ENCODE measurements at regions not wholly inside any gene's neighbourhood (a gene's known extent, or its start where the extent isn't known, plus 50 kb on each side); places are given as distances from the start of the nearest gene placed in this dataset.

- H3K27ac ChIP-seq (ENCODE audit: poor library complexity, severe bottlenecking) = no peak overlapping the region
- H3K4me3 ChIP-seq (ENCODE audit: severe bottlenecking) = no peak overlapping the region
- peaks cover 4% of the 10 kb centered on the region for H3K27me3 ChIP-seq (ENCODE audit: insufficient read depth, poor library complexity, severe bottlenecking)
- TF ChIP-seq CTCF (IDR thresholded peaks at IDR 0.05; ENCODE audit: poor library complexity, severe bottlenecking) = no peak
- H3K4me1 ChIP-seq (ENCODE audit: insufficient read depth, poor library complexity, severe bottlenecking) = no peaks in the 10 kb centered on the region
- no peaks in the 10 kb centered on the region for H3K9me3 ChIP-seq (ENCODE audit: severe bottlenecking)
- DNase-seq (ENCODE audit: low spot score) = no peak
- ATAC-seq (ENCODE audit: low read depth) = no peak
- no peaks in the 10 kb centered on the region for H3K36me3 ChIP-seq (ENCODE audit: low read depth)
These were observed 262.5 kb upstream of the CAND1 start for GRCh38 chr12:67006610-67007009.

GRCh38 chr12:67014642-67015041, 254.5 kb upstream of the CAND1 start:
- ATAC-seq (ENCODE audit: low read depth) = no peak
- H3K4me3 ChIP-seq (ENCODE audit: severe bottlenecking) = no peak overlapping the region

GRCh38 chr12:67018105-67018504, 251.1 kb upstream of the CAND1 start:
- Histone ChIP-seq H3K27ac (ENCODE audit: poor library complexity, severe bottlenecking) (no peak overlapping the region), H3K27me3 (ENCODE audit: insufficient read depth, poor library complexity, severe bottlenecking) (peaks cover 5% of the 10 kb centered on the region), H3K4me3 (ENCODE audit: severe bottlenecking) (no peak overlapping the region), H3K36me3 (ENCODE audit: low read depth) (no peaks in the 10 kb centered on the region), H3K4me1 (ENCODE audit: insufficient read depth, poor library complexity, severe bottlenecking) (no peaks in the 10 kb centered on the region), H3K9me3 (ENCODE audit: severe bottlenecking) (no peaks in the 10 kb centered on the region)
- ATAC-seq (ENCODE audit: low read depth) (no peak), DNase-seq (ENCODE audit: low spot score) (no peak)
- TF ChIP-seq CTCF (IDR thresholded peaks at IDR 0.05; ENCODE audit: poor library complexity, severe bottlenecking) = no peak

More at GRCh38 chr12:67014642-67015041, 254.5 kb upstream of the CAND1 start:
- Histone ChIP-seq H3K4me1 (ENCODE audit: insufficient read depth, poor library complexity, severe bottlenecking) (no peaks in the 10 kb centered on the region), H3K27ac (ENCODE audit: poor library complexity, severe bottlenecking) (no peak overlapping the region), H3K9me3 (ENCODE audit: severe bottlenecking) (no peaks in the 10 kb centered on the region), H3K27me3 (ENCODE audit: insufficient read depth, poor library complexity, severe bottlenecking) (peaks cover 3% of the 10 kb centered on the region), H3K36me3 (ENCODE audit: low read depth) (no peaks in the 10 kb centered on the region)
- no peak for DNase-seq (ENCODE audit: low spot score)
- TF ChIP-seq CTCF (IDR thresholded peaks at IDR 0.05; ENCODE audit: poor library complexity, severe bottlenecking) = no peak

GRCh38 chr12:67019070-67019469, 250.1 kb upstream of the CAND1 start:
- Histone ChIP-seq H3K27me3 (ENCODE audit: insufficient read depth, poor library complexity, severe bottlenecking) (peaks cover 6% of the 10 kb centered on the region), H3K4me1 (ENCODE audit: insufficient read depth, poor library complexity, severe bottlenecking) (no peaks in the 10 kb centered on the region), H3K9me3 (ENCODE audit: severe bottlenecking) (no peaks in the 10 kb centered on the region), H3K27ac (ENCODE audit: poor library complexity, severe bottlenecking) (no peak overlapping the region), H3K4me3 (ENCODE audit: severe bottlenecking) (no peak overlapping the region), H3K36me3 (ENCODE audit: low read depth) (no peaks in the 10 kb centered on the region)
- ATAC-seq (ENCODE audit: low read depth) (no peak), DNase-seq (ENCODE audit: low spot score) (no peak)
- no peak for TF ChIP-seq CTCF (IDR thresholded peaks at IDR 0.05; ENCODE audit: poor library complexity, severe bottlenecking)

- Histone ChIP-seq H3K4me1 (ENCODE audit: insufficient read depth, poor library complexity, severe bottlenecking) (no peaks in the 10 kb centered on the region), H3K27me3 (ENCODE audit: insufficient read depth, poor library complexity, severe bottlenecking) (peaks cover 6% of the 10 kb centered on the region), H3K9me3 (ENCODE audit: severe bottlenecking) (no peaks in the 10 kb centered on the region), H3K36me3 (ENCODE audit: low read depth) (no peaks in the 10 kb centered on the region), H3K27ac (ENCODE audit: poor library complexity, severe bottlenecking) (no peak overlapping the region), H3K4me3 (ENCODE audit: severe bottlenecking) (no peak overlapping the region)
- peak; percentile 80 for TF ChIP-seq CTCF (IDR thresholded peaks at IDR 0.05; ENCODE audit: poor library complexity, severe bottlenecking)
- no peak for DNase-seq (ENCODE audit: low spot score)
- ATAC-seq (ENCODE audit: low read depth) = 0 out of 3 replicates have a peak, but pooled peaks have one; percentile 42
These were observed 243.5 kb upstream of the CAND1 start for GRCh38 chr12:67025543-67026114.
